Gastrocnemius medialis (tissue), 4 donors: ENCODE measurements at regions not wholly inside any gene's neighbourhood (a gene's known extent, or its start where the extent isn't known, plus 50 kb on each side); places are given as distances from the start of the nearest gene placed in this dataset.

Experiments used
- POLR2A ChIP-seq, 2 donors: fragments of 450-650 bp; IDR thresholded peaks; one replicate each; pipeline ENCODE4 v1.6.1; 2017; ENCODE audit warnings: antibody characterized with exemption in 2 of 2, mild to moderate bottlenecking in 2 of 2, moderate library complexity in 2 of 2
- TF ChIP-seq, protein P1 (sequence below), 5 experiments: fragments of 450-650 bp in 3 of 5; fragments of 200-600 bp in 2 of 5; sonication (generic) in 2 of 5; IDR thresholded peaks in 4 of 5; conservative IDR thresholded peaks in 1 of 5; 1 replicate in 4 of 5; 2 replicates in 1 of 5; pipeline ENCODE4 v1.5.1; 2016 to 2019; ENCODE audit warnings: antibody characterized with exemption in 5 of 5, mild to moderate bottlenecking in 3 of 5, moderate library complexity in 3 of 5

DNA sequence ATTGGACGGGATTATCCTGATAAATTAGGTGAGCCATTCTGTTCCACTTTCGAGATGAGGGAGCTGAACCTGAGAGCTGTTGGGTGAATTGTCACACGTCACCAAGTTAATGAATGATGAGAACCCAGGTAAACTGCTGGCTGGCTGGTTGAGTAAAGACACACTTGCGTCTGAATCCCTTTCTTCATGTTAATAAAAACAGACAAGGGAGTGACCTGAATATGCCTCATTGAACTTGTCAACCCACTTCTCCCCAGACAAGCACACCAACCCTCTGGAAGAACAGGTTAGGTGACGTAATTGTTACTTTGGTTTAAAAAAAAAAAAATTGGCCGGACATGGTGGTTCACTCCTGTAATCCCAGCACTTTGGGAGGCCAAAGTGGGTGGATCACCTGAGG lies 400.9 kb upstream of the CDH5 start:
- TF ChIP-seq, protein P1, sequence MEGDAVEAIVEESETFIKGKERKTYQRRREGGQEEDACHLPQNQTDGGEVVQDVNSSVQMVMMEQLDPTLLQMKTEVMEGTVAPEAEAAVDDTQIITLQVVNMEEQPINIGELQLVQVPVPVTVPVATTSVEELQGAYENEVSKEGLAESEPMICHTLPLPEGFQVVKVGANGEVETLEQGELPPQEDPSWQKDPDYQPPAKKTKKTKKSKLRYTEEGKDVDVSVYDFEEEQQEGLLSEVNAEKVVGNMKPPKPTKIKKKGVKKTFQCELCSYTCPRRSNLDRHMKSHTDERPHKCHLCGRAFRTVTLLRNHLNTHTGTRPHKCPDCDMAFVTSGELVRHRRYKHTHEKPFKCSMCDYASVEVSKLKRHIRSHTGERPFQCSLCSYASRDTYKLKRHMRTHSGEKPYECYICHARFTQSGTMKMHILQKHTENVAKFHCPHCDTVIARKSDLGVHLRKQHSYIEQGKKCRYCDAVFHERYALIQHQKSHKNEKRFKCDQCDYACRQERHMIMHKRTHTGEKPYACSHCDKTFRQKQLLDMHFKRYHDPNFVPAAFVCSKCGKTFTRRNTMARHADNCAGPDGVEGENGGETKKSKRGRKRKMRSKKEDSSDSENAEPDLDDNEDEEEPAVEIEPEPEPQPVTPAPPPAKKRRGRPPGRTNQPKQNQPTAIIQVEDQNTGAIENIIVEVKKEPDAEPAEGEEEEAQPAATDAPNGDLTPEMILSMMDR (IDR thresholded peaks at IDR 0.05 in 4 of 5, conservative IDR thresholded peaks at IDR 0.05 in 1 of 5): no peak
- no peak for TF ChIP-seq POLR2A (IDR thresholded peaks at IDR 0.05)
